ENCODE measurements at regions not wholly inside any gene's neighbourhood (a gene's known extent, or its start where the extent isn't known, plus 50 kb on each side); places are given as distances from the start of the nearest gene placed in this dataset.
"Not testable (repeated sequence)": the region's sequence is repeated elsewhere in the genome, so short reads cannot be mapped to it uniquely, and the experiment has no call there.

GRCh38 chr9:106038266-106039001, 344.1 kb downstream of the TMEM38B start:
- no peak for DNase-seq (ENCODE audit: low spot score)
- 87% methylated on average over 1 of the region's 1 CpG for WGBS

GRCh38 chr9:106039151-106039935, 345.0 kb downstream of the TMEM38B start:
- H3K27me3 ChIP-seq (ENCODE audit: control insufficient read depth in 4 of 4, insufficient read depth in 4 of 4, low read length in 3 of 4), result no peaks in the 10 kb centered on the region
- H3K4me1 ChIP-seq (ENCODE audit: control insufficient read depth in 4 of 4, insufficient read depth in 4 of 4, low read length in 3 of 4), result peaks cover 0 to 5% (median 2%) of the 10 kb centered on the region in 4 donors
- no peaks in the 10 kb centered on the region for H3K36me3 ChIP-seq (ENCODE audit: control insufficient read depth in 4 of 4, insufficient read depth in 3 of 4, low read depth in 1 of 4, low read length in 3 of 4)
- no peak for TF ChIP-seq CTCF (IDR thresholded peaks at IDR 0.05; ENCODE audit: low read depth, low read length, missing input control)
- peak; percentile 46 to 51 for TF ChIP-seq RXRA (IDR thresholded peaks at IDR 0.05)
- TF ChIP-seq NR2F2 (IDR thresholded peaks at IDR 0.05), result no peak
- TF ChIP-seq FOXA1 (IDR thresholded peaks at IDR 0.05), result no peak
- no peak for TF ChIP-seq FOXA2 (IDR thresholded peaks at IDR 0.05)
- peak; percentile 97 to 99 for TF ChIP-seq HNF4A (conservative IDR thresholded peaks at IDR 0.05)
- TF ChIP-seq SP1 (IDR thresholded peaks at IDR 0.05), result peak; percentile 82
- TF ChIP-seq ATF3 (IDR thresholded peaks at IDR 0.05), result no peak
- TF ChIP-seq TAF1 (conservative IDR thresholded peaks at IDR 0.05), result no peak
- no peak for TF ChIP-seq GABPA (IDR thresholded peaks at IDR 0.05 in 1 of 2, conservative IDR thresholded peaks at IDR 0.05 in 1 of 2)
- peak; percentile 50 to 55 for TF ChIP-seq RAD21 (IDR thresholded peaks at IDR 0.05)
- TF ChIP-seq YY1 (IDR thresholded peaks at IDR 0.05), result peak; percentile 21
- no peak for TF ChIP-seq EGR1 (IDR thresholded peaks at IDR 0.05; ENCODE audit: low read depth in 2 of 2)
- TF ChIP-seq HNF4G (IDR thresholded peaks at IDR 0.05), result peak; percentile 94
- TF ChIP-seq JUND (IDR thresholded peaks at IDR 0.05), result peak in 1 of 2 donors; percentile 48
- WGBS, result 40% methylated on average over 5 of the region's 5 CpGs
- DNase-seq (ENCODE audit: low spot score), result no peak
- H3K27ac ChIP-seq (ENCODE audit: low read depth in 1 of 2, low read length in 2 of 2), result no peak overlapping the region
- H3K4me3 ChIP-seq (ENCODE audit: low read depth in 1 of 3, low read length in 3 of 3), result no peak overlapping the region
- H3K9ac ChIP-seq (ENCODE audit: low read depth in 1 of 2, low read length in 2 of 2), result no peak overlapping the region
- no peaks in the 10 kb centered on the region for H3K9me3 ChIP-seq (ENCODE audit: control insufficient read depth in 4 of 4, low read length in 3 of 4)

More at GRCh38 chr9:106038266-106039001, 344.1 kb downstream of the TMEM38B start:
- Histone ChIP-seq H3K9me3 (ENCODE audit: control insufficient read depth in 4 of 4, low read length in 3 of 4) (no peaks in the 10 kb centered on the region), H3K4me3 (ENCODE audit: low read depth in 1 of 3, low read length in 3 of 3) (no peak overlapping the region), H3K4me1 (ENCODE audit: control insufficient read depth in 4 of 4, insufficient read depth in 4 of 4, low read length in 3 of 4) (peaks cover 0 to 5% (median 2%) of the 10 kb centered on the region in 4 donors), H3K27me3 (ENCODE audit: control insufficient read depth in 4 of 4, insufficient read depth in 4 of 4, low read length in 3 of 4) (no peaks in the 10 kb centered on the region), H3K27ac (ENCODE audit: low read depth in 1 of 2, low read length in 2 of 2) (no peak overlapping the region), H3K9ac (ENCODE audit: low read depth in 1 of 2, low read length in 2 of 2) (no peak overlapping the region), H3K36me3 (ENCODE audit: control insufficient read depth in 4 of 4, insufficient read depth in 3 of 4, low read depth in 1 of 4, low read length in 3 of 4) (no peaks in the 10 kb centered on the region)
- TF ChIP-seq RAD21 (IDR thresholded peaks at IDR 0.05) (no peak), TAF1 (conservative IDR thresholded peaks at IDR 0.05) (no peak), RXRA (IDR thresholded peaks at IDR 0.05) (no peak), NR2F2 (IDR thresholded peaks at IDR 0.05) (no peak), ZBTB33 (IDR thresholded peaks at IDR 0.05) (no peak), MAX (IDR thresholded peaks at IDR 0.05) (no peak), HNF4A (conservative IDR thresholded peaks at IDR 0.05) (no peak), FOXA2 (IDR thresholded peaks at IDR 0.05) (no peak), HNF4G (IDR thresholded peaks at IDR 0.05) (no peak), FOXA1 (IDR thresholded peaks at IDR 0.05) (no peak)

GRCh38 chr9:106041920-106042319, 347.6 kb downstream of the TMEM38B start:
- not testable (repeated sequence) for H3K4me1 ChIP-seq (ENCODE audit: control insufficient read depth in 4 of 4, insufficient read depth in 4 of 4, low read length in 3 of 4); H3K36me3 ChIP-seq (ENCODE audit: control insufficient read depth in 4 of 4, insufficient read depth in 3 of 4, low read depth in 1 of 4, low read length in 3 of 4); H3K9me3 ChIP-seq (ENCODE audit: control insufficient read depth in 4 of 4, low read length in 3 of 4); H3K9ac ChIP-seq (ENCODE audit: low read depth in 1 of 2, low read length in 2 of 2); H3K27ac ChIP-seq (ENCODE audit: low read depth in 1 of 2, low read length in 2 of 2); H3K4me3 ChIP-seq (ENCODE audit: low read depth in 1 of 3, low read length in 3 of 3); DNase-seq (ENCODE audit: low spot score); H3K27me3 ChIP-seq (ENCODE audit: control insufficient read depth in 4 of 4, insufficient read depth in 4 of 4, low read length in 3 of 4)
- 94% methylated on average over 1 of the region's 1 CpG for WGBS

Data from liver (tissue), 8 donors.